ENCODE measurements at regions not wholly inside any gene's neighbourhood (a gene's known extent, or its start where the extent isn't known, plus 50 kb on each side); places are given as distances from the start of the nearest gene placed in this dataset.

- TF ChIP-seq, protein P1, sequence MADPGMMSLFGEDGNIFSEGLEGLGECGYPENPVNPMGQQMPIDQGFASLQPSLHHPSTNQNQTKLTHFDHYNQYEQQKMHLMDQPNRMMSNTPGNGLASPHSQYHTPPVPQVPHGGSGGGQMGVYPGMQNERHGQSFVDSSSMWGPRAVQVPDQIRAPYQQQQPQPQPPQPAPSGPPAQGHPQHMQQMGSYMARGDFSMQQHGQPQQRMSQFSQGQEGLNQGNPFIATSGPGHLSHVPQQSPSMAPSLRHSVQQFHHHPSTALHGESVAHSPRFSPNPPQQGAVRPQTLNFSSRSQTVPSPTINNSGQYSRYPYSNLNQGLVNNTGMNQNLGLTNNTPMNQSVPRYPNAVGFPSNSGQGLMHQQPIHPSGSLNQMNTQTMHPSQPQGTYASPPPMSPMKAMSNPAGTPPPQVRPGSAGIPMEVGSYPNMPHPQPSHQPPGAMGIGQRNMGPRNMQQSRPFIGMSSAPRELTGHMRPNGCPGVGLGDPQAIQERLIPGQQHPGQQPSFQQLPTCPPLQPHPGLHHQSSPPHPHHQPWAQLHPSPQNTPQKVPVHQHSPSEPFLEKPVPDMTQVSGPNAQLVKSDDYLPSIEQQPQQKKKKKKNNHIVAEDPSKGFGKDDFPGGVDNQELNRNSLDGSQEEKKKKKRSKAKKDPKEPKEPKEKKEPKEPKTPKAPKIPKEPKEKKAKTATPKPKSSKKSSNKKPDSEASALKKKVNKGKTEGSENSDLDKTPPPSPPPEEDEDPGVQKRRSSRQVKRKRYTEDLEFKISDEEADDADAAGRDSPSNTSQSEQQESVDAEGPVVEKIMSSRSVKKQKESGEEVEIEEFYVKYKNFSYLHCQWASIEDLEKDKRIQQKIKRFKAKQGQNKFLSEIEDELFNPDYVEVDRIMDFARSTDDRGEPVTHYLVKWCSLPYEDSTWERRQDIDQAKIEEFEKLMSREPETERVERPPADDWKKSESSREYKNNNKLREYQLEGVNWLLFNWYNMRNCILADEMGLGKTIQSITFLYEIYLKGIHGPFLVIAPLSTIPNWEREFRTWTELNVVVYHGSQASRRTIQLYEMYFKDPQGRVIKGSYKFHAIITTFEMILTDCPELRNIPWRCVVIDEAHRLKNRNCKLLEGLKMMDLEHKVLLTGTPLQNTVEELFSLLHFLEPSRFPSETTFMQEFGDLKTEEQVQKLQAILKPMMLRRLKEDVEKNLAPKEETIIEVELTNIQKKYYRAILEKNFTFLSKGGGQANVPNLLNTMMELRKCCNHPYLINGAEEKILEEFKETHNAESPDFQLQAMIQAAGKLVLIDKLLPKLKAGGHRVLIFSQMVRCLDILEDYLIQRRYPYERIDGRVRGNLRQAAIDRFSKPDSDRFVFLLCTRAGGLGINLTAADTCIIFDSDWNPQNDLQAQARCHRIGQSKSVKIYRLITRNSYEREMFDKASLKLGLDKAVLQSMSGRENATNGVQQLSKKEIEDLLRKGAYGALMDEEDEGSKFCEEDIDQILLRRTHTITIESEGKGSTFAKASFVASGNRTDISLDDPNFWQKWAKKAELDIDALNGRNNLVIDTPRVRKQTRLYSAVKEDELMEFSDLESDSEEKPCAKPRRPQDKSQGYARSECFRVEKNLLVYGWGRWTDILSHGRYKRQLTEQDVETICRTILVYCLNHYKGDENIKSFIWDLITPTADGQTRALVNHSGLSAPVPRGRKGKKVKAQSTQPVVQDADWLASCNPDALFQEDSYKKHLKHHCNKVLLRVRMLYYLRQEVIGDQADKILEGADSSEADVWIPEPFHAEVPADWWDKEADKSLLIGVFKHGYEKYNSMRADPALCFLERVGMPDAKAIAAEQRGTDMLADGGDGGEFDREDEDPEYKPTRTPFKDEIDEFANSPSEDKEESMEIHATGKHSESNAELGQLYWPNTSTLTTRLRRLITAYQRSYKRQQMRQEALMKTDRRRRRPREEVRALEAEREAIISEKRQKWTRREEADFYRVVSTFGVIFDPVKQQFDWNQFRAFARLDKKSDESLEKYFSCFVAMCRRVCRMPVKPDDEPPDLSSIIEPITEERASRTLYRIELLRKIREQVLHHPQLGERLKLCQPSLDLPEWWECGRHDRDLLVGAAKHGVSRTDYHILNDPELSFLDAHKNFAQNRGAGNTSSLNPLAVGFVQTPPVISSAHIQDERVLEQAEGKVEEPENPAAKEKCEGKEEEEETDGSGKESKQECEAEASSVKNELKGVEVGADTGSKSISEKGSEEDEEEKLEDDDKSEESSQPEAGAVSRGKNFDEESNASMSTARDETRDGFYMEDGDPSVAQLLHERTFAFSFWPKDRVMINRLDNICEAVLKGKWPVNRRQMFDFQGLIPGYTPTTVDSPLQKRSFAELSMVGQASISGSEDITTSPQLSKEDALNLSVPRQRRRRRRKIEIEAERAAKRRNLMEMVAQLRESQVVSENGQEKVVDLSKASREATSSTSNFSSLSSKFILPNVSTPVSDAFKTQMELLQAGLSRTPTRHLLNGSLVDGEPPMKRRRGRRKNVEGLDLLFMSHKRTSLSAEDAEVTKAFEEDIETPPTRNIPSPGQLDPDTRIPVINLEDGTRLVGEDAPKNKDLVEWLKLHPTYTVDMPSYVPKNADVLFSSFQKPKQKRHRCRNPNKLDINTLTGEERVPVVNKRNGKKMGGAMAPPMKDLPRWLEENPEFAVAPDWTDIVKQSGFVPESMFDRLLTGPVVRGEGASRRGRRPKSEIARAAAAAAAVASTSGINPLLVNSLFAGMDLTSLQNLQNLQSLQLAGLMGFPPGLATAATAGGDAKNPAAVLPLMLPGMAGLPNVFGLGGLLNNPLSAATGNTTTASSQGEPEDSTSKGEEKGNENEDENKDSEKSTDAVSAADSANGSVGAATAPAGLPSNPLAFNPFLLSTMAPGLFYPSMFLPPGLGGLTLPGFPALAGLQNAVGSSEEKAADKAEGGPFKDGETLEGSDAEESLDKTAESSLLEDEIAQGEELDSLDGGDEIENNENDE (IDR thresholded peaks at IDR 0.05; ENCODE audit: insufficient replicate concordance, low read length) = no peak
- TF ChIP-seq BRCA1 (IDR thresholded peaks at IDR 0.05; ENCODE audit: low read depth, low read length) (no peak), CHD2 (IDR thresholded peaks at IDR 0.05; ENCODE audit: low read length) (no peak)
- TF ChIP-seq, protein P2, sequence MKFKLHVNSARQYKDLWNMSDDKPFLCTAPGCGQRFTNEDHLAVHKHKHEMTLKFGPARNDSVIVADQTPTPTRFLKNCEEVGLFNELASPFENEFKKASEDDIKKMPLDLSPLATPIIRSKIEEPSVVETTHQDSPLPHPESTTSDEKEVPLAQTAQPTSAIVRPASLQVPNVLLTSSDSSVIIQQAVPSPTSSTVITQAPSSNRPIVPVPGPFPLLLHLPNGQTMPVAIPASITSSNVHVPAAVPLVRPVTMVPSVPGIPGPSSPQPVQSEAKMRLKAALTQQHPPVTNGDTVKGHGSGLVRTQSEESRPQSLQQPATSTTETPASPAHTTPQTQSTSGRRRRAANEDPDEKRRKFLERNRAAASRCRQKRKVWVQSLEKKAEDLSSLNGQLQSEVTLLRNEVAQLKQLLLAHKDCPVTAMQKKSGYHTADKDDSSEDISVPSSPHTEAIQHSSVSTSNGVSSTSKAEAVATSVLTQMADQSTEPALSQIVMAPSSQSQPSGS (IDR thresholded peaks at IDR 0.05; ENCODE audit: low read length) = no peak
Observed at GRCh38 chr3:178388473-178388872, 147.8 kb upstream of the KCNMB2 start (continued).
